ENCODE measurements at regions not wholly inside any gene's neighbourhood (a gene's known extent, or its start where the extent isn't known, plus 50 kb on each side); places are given as distances from the start of the nearest gene placed in this dataset.

GRCh38 chr9:30507166-30507565, 1877.3 kb upstream of the ACO1 start:
- no peak overlapping the region for H2AFZ ChIP-seq (ENCODE audit: low read depth, low read length)
- dilution Hi-C loops (cut with MboI; ENCODE audit: extremely low pct_ligation_motif_present, low sequenced_read_pairs) (no loop called here), intact Hi-C loops (cut with micrococcal nuclease) (no loop called here)
- TF ChIP-seq EZH2 (IDR thresholded peaks at IDR 0.05; ENCODE audit: borderline replicate concordance, low read depth, low read length, severe bottlenecking) (no peak), FOS (IDR thresholded peaks at IDR 0.05; ENCODE audit: borderline replicate concordance, insufficient read depth, low read length) (no peak), JUN (IDR thresholded peaks at IDR 0.05; ENCODE audit: borderline replicate concordance, insufficient read depth, insufficient read length, low read depth) (no peak), CTCF (IDR thresholded peaks at IDR 0.05; ENCODE audit: extremely low read depth in 1 of 2, insufficient read depth in 1 of 2, low read depth in 1 of 2, low read length in 2 of 2) (no peak), MYC (IDR thresholded peaks at IDR 0.05; ENCODE audit: low read depth, low read length) (no peak), POLR2A (IDR thresholded peaks at IDR 0.05; ENCODE audit: low read depth, low read length) (no peak), GATA2 (IDR thresholded peaks at IDR 0.05; ENCODE audit: insufficient read depth, insufficient read length, low read depth, low read length) (no peak), MAX (IDR thresholded peaks at IDR 0.05; ENCODE audit: insufficient read depth, insufficient read length) (no peak), POLR2AphosphoS5 (IDR thresholded peaks at IDR 0.05; ENCODE audit: insufficient read depth, low read depth, low read length) (no peak)
- FAIRE-seq (no peak), DNase-seq (ENCODE audit: low read depth, low spot score) (no peak)
- H3K4me3 ChIP-seq (replicated peaks in 1 of 3; ENCODE audit: insufficient read depth in 1 of 3, low read depth in 1 of 3, low read length in 3 of 3) = no peak overlapping the region
- no peaks in the 10 kb centered on the region for H3K79me2 ChIP-seq (ENCODE audit: control insufficient read depth, insufficient read depth, low read length)
- no peaks in the 10 kb centered on the region for H3K9me1 ChIP-seq (replicated peaks; ENCODE audit: control insufficient read depth, extremely low read depth, insufficient read depth, low read length)
- H3K9ac ChIP-seq (replicated peaks; ENCODE audit: extremely low read depth, insufficient read depth, low read length) = no peak overlapping the region
- BruUV-seq (replicated peaks) = no TSS peak
- no peaks in the 10 kb centered on the region for H3K4me1 ChIP-seq (ENCODE audit: control insufficient read depth, extremely low read depth, insufficient read depth, low read length)
- H3K27me3 ChIP-seq (ENCODE audit: control insufficient read depth in 2 of 2, insufficient read depth in 2 of 2, low read length in 2 of 2) = no peaks in the 10 kb centered on the region
- H4K20me1 ChIP-seq (replicated peaks; ENCODE audit: control insufficient read depth, extremely low read depth, insufficient read depth, low read length) = no peaks in the 10 kb centered on the region
- H3K27ac ChIP-seq (ENCODE audit: insufficient read depth, low read depth, low read length) = no peak overlapping the region
- H3K9me3 ChIP-seq (replicated peaks; ENCODE audit: control insufficient read depth, insufficient read depth, low read length) = no peaks in the 10 kb centered on the region
- ChIA-PET POLR2A (no interaction called here), CTCF (no interaction called here)
- no peaks in the 10 kb centered on the region for H3K36me3 ChIP-seq (ENCODE audit: control insufficient read depth in 2 of 2, extremely low read depth in 1 of 2, insufficient read depth in 2 of 2, low read length in 2 of 2)
- H3K4me2 ChIP-seq (ENCODE audit: insufficient read depth, low read length) = no peak overlapping the region
